Astrocyte of the spinal cord (primary cell): ENCODE measurements at regions not wholly inside any gene's neighbourhood (a gene's known extent, or its start where the extent isn't known, plus 50 kb on each side); places are given as distances from the start of the nearest gene placed in this dataset.
A peak's percentile ranks its signal among the peaks of the same experiment; 100 is the strongest.

Experiments used
- DNase-seq: peaks from one replicate; pipeline ENCODE4 v3.0.0; 2011; ENCODE audit warnings: low read depth, low spot score
- H3K4me3 ChIP-seq: 2 replicates; pipeline ENCODE4 v1.5.1; 2011; ENCODE audit warnings: low read depth, mild to moderate bottlenecking, low read length, moderate library complexity
- in situ Hi-C: cut with HindIII; loops from 2 replicates; pipeline ENCODE4 v1.10.0; 2017; ENCODE audit warnings: low sequenced_read_pairs
- TF ChIP-seq, protein P1 (sequence below): IDR thresholded peaks from 2 replicates; pipeline ENCODE4 v1.5.1; 2012; ENCODE audit warnings: low read depth, mild to moderate bottlenecking, low read length, inconsistent platforms

GRCh38 chr12:47303995-47304560 lies 224.3 kb upstream of the AMIGO2 start:
- no peak overlapping the region for H3K4me3 ChIP-seq
- no peak for DNase-seq
- in situ Hi-C loops = no loop called here
- TF ChIP-seq, protein P1, sequence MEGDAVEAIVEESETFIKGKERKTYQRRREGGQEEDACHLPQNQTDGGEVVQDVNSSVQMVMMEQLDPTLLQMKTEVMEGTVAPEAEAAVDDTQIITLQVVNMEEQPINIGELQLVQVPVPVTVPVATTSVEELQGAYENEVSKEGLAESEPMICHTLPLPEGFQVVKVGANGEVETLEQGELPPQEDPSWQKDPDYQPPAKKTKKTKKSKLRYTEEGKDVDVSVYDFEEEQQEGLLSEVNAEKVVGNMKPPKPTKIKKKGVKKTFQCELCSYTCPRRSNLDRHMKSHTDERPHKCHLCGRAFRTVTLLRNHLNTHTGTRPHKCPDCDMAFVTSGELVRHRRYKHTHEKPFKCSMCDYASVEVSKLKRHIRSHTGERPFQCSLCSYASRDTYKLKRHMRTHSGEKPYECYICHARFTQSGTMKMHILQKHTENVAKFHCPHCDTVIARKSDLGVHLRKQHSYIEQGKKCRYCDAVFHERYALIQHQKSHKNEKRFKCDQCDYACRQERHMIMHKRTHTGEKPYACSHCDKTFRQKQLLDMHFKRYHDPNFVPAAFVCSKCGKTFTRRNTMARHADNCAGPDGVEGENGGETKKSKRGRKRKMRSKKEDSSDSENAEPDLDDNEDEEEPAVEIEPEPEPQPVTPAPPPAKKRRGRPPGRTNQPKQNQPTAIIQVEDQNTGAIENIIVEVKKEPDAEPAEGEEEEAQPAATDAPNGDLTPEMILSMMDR = no peak

- DNase-seq = peak; percentile 58
- in situ Hi-C loops = no loop called here
- TF ChIP-seq, protein P1 = no peak
- H3K4me3 ChIP-seq = no peak overlapping the region
These were observed 223.4 kb upstream of the AMIGO2 start for GRCh38 chr12:47303207-47303606.

DNA sequence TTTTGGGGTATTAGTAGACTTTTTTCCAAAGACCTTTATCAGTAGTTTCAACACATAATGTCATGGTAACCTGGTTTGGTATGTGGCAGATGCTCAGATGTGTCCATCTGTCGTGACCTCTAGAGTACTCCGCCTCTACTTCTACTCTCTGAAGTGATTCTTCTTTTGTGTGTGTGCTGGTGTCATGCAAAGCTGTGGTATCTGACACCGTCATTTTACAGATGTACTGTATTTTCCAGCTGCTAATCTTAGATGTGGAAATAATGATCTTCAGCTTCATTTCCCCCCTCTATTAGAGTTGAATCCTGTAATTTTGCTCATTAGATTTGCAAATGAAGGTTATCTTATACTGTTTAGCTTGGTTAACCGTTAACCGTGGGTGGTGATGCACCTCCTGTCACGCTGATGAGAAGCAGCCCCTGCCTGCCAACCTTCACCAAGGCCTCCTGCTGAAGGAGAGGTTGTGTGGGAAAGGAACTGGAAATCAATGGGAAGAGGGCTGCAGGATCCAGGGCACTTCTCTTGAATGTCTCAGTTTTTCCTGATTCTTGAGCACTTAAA lies 222.4 kb upstream of the AMIGO2 start:
- in situ Hi-C loops = no loop called here
- DNase-seq = no peak
- TF ChIP-seq, protein P1 = no peak
- H3K4me3 ChIP-seq = no peak overlapping the region

GRCh38 chr12:47299586-47299985 lies 219.8 kb upstream of the AMIGO2 start:
- TF ChIP-seq, protein P1 = no peak
- DNase-seq = no peak
- in situ Hi-C loops = no loop called here
- H3K4me3 ChIP-seq = no peak overlapping the region

- in situ Hi-C loops = no loop called here
- TF ChIP-seq, protein P1 = no peak
- no peak overlapping the region for H3K4me3 ChIP-seq
- no peak for DNase-seq
These were observed 218.2 kb upstream of the AMIGO2 start for GRCh38 chr12:47297993-47298392.

GRCh38 chr12:47296828-47297227 lies 217.1 kb upstream of the AMIGO2 start:
- DNase-seq = no peak

More at GRCh38 chr12:47296828-47297227, 217.1 kb upstream of the AMIGO2 start:
- in situ Hi-C loops = no loop called here
- no peak overlapping the region for H3K4me3 ChIP-seq
- TF ChIP-seq, protein P1 = no peak
